GM23248 (cell line): ENCODE measurements at regions not wholly inside any gene's neighbourhood (a gene's known extent, or its start where the extent isn't known, plus 50 kb on each side); places are given as distances from the start of the nearest gene placed in this dataset.
A peak's percentile ranks its signal among the peaks of the same experiment; 100 is the strongest.

ENCODE experiments used
- DNase-seq: peaks from one replicate; pipeline ENCODE4 v3.0.0-alpha.2; 2015
- H2AFZ ChIP-seq: fragments of 200-600 bp; sonication (generic); 2 replicates; pipeline ENCODE4 v1.6.1; 2016; ENCODE audit warnings: antibody characterized with exemption
- H3F3A ChIP-seq: fragments of 200-600 bp; sonication (generic); 2 replicates; pipeline ENCODE4 v1.6.1; 2016; ENCODE audit warnings: mild to moderate bottlenecking, antibody characterized with exemption, mixed run types; ENCODE audit not compliant: insufficient read depth
- H3K27ac ChIP-seq: fragments of 200-600 bp; sonication (generic); 2 replicates; pipeline ENCODE4 v1.5.1; 2016; ENCODE audit warnings: mild to moderate bottlenecking
- H3K27me3 ChIP-seq: fragments of 200-600 bp; sonication (generic); replicated peaks from 2 replicates; pipeline ENCODE4 v1.6.1; 2016; ENCODE audit warnings: mild to moderate bottlenecking; ENCODE audit not compliant: insufficient read depth
- H3K36me3 ChIP-seq: fragments of 200-600 bp; sonication (generic); 2 replicates; pipeline ENCODE4 v1.6.1; 2016; ENCODE audit warnings: low read depth, mild to moderate bottlenecking
- H3K4me1 ChIP-seq: fragments of 200-600 bp; sonication (generic); 2 replicates; pipeline ENCODE4 v1.6.1; 2016; ENCODE audit warnings: mild to moderate bottlenecking; ENCODE audit not compliant: insufficient read depth
- H3K4me2 ChIP-seq: fragments of 200-600 bp; sonication (generic); one replicate; pipeline ENCODE4 v1.6.1; 2016; ENCODE audit warnings: mild to moderate bottlenecking; ENCODE audit not compliant: unreplicated experiment
- H3K4me3 ChIP-seq: fragments of 200-600 bp; sonication (generic); 2 replicates; pipeline ENCODE4 v1.5.1; 2016; ENCODE audit warnings: mild to moderate bottlenecking
- H3K79me2 ChIP-seq: fragments of 200-600 bp; sonication (generic); 2 replicates; pipeline ENCODE4 v1.6.1; 2016; ENCODE audit warnings: mild to moderate bottlenecking; ENCODE audit not compliant: insufficient read depth
- H3K9ac ChIP-seq: fragments of 200-600 bp; sonication (generic); 2 replicates; pipeline ENCODE4 v1.6.1; 2016; ENCODE audit warnings: mild to moderate bottlenecking
- H3K9me2 ChIP-seq: fragments of 200-600 bp; sonication (generic); 2 replicates; pipeline ENCODE4 v1.6.1; 2016; ENCODE audit warnings: mixed run types, mild to moderate bottlenecking, moderate library complexity; ENCODE audit not compliant: insufficient read depth
- H3K9me3 ChIP-seq: fragments of 200-600 bp; sonication (generic); one replicate; pipeline ENCODE4 v1.6.1; 2017; ENCODE audit warnings: low read depth
- H4K20me1 ChIP-seq: fragments of 200-600 bp; sonication (generic); 2 replicates; pipeline ENCODE4 v1.6.0; 2016; ENCODE audit not compliant: insufficient read depth
- EZH2 ChIP-seq: fragments of 200-600 bp; sonication (generic); IDR thresholded peaks from 2 replicates; pipeline ENCODE4 v1.6.1; 2018; ENCODE audit warnings: antibody characterized with exemption, mild to moderate bottlenecking; ENCODE audit not compliant: insufficient read depth, poor library complexity, severe bottlenecking
- EZH2phosphoT487 ChIP-seq: fragments of 200-600 bp; sonication (generic); IDR thresholded peaks from 2 replicates; pipeline ENCODE4 v1.6.1; 2018; ENCODE audit warnings: antibody characterized with exemption, moderate library complexity, mild to moderate bottlenecking, low read depth; ENCODE audit not compliant: insufficient read depth
- WGBS, 2 experiments: methylation state at CpG; one replicate each; pipeline ENCODE4 v1.1.6; 2015 to 2017; ENCODE audit warnings: low lambda C conversion rate in 2 of 2, low coverage in 1 of 2; ENCODE audit errors: missing lambda C conversion rate in 2 of 2; 5-methylcytosine and 5-hydroxymethylcytosine counted together
- in situ Hi-C: fragments of 300-500 bp; cut with MboI; formaldehyde crosslinking; loops from 2 replicates; pipeline ENCODE4 v1.15.0; 2020

DNA sequence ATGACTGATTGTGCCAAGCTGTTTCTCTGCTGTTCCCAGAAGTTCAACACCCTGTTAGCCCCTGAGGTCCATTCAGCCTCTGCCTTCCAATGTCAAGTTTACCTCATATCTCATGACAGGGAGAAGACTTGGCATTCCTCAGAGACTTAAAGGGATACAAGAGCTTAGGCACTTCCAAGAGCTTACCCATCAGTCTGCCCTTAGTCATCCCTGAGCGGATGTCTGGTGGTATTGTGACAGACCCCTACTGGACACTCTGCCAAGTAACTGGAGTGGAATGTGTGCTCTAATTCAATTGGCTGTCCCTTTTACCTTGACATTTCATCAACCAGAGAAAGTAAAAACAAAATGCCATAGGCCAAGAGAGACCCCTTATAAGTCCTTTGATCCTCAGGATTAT lies 151.5 kb downstream of the AASDHPPT start:
- no peak overlapping the region for H3K27ac ChIP-seq
- in situ Hi-C loops: no loop called here
- H3K4me3 ChIP-seq: no peak overlapping the region
- peak; percentile 8 for DNase-seq
- no peaks in the 10 kb centered on the region for H3K79me2 ChIP-seq
- TF ChIP-seq EZH2 (no peak), EZH2phosphoT487 (no peak)
- no peaks in the 10 kb centered on the region for H3F3A ChIP-seq
- H3K36me3 ChIP-seq: no peaks in the 10 kb centered on the region
- WGBS, 2 experiments: 67 to 82% methylated on average over 1 of the region's 1 CpG
- H2AFZ ChIP-seq: no peak overlapping the region
- H3K9ac ChIP-seq: no peak overlapping the region
- no peaks in the 10 kb centered on the region for H3K9me2 ChIP-seq
- no peaks in the 10 kb centered on the region for H3K27me3 ChIP-seq
- H4K20me1 ChIP-seq: no peaks in the 10 kb centered on the region
- no peaks in the 10 kb centered on the region for H3K4me1 ChIP-seq
- H3K4me2 ChIP-seq: no peak overlapping the region
- no peaks in the 10 kb centered on the region for H3K9me3 ChIP-seq

DNA sequence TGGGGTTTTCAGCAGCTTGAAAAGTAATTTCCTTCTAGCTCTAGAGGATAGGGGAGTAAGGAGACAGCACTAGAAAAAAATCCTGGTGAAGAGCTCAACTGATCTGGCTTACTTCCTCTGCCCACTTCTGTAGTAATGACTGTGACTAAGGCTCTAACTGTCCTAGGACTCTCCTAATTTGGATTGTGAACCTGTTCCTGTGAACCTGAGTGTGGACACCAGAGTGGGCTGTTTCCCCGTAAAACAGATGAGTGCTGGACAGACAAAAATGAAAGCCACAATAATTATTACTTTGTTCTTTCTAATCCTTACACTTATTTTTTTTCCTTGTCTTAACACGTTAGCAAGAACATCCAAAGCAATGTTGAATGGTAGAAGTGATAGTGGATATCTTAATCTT lies 154.1 kb downstream of the AASDHPPT start:
- no peaks in the 10 kb centered on the region for H3K36me3 ChIP-seq
- H3K27ac ChIP-seq: no peak overlapping the region
- WGBS, 2 experiments: 11 to 16% methylated on average over 2 of the region's 2 CpGs
- no peak overlapping the region for H3K4me2 ChIP-seq
- H3K79me2 ChIP-seq: no peaks in the 10 kb centered on the region
- H3K27me3 ChIP-seq: no peaks in the 10 kb centered on the region
- no peak overlapping the region for H3K4me3 ChIP-seq
- in situ Hi-C loops: no loop called here
- DNase-seq: peak; percentile 59
- no peaks in the 10 kb centered on the region for H3F3A ChIP-seq
- no peaks in the 10 kb centered on the region for H3K4me1 ChIP-seq
- TF ChIP-seq EZH2phosphoT487: no peak
- TF ChIP-seq EZH2: no peak
- H3K9me2 ChIP-seq: no peaks in the 10 kb centered on the region
- H3K9ac ChIP-seq: no peak overlapping the region
- no peaks in the 10 kb centered on the region for H4K20me1 ChIP-seq
- no peaks in the 10 kb centered on the region for H3K9me3 ChIP-seq
- H2AFZ ChIP-seq: no peak overlapping the region

DNA sequence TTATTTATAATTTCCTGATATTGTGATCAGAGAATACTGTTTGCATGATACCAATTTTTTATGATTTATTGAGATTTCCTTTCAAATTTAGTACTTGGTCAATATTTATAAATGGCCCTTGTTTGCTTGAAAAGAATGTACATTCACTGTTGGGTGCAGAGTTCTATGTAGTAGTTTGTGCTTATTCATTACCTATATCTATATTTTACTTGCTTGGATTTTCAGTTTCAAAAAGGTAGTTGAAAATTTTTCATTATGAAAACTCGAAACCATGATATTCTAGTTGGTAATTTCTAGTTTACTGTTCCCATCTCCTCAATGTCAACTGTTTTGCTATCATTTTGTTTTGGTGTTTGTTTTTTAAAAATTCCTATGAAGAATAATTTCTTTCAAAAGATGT lies 155.7 kb downstream of the AASDHPPT start:
- no peak for DNase-seq
- Histone ChIP-seq H3K27me3 (no peaks in the 10 kb centered on the region), H4K20me1 (no peaks in the 10 kb centered on the region), H3K27ac (no peak overlapping the region), H3K9ac (no peak overlapping the region), H2AFZ (no peak overlapping the region), H3K4me2 (no peak overlapping the region), H3K36me3 (no peaks in the 10 kb centered on the region), H3F3A (no peaks in the 10 kb centered on the region), H3K9me3 (no peaks in the 10 kb centered on the region), H3K4me3 (no peak overlapping the region), H3K9me2 (no peaks in the 10 kb centered on the region), H3K79me2 (no peaks in the 10 kb centered on the region), H3K4me1 (no peaks in the 10 kb centered on the region)
- in situ Hi-C loops: no loop called here
- TF ChIP-seq EZH2phosphoT487 (no peak), EZH2 (no peak)
- WGBS, 2 experiments: 47 to 58% methylated on average over 1 of the region's 1 CpG

DNA sequence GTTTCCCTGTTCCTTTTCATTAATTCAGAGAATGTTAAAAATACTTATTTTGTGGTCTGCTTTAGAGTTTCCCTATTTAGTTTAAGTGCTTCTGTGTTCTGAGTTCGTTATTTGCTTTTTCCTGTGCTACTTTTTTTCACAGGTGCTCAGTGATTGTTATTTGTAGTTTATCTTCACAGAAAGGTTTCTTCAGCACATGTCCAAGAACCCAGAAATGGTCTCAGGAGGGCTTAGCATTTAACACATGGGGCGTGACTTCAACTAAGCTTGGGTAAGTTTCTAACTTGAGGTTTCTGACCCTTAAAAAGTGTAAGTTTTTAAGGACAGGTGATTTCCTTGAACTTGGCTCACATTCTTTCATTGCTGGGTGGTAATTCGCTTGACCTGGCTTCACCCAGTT lies 157.3 kb downstream of the AASDHPPT start:
- Histone ChIP-seq H3K27me3 (no peaks in the 10 kb centered on the region), H2AFZ (no peak overlapping the region), H3K79me2 (no peaks in the 10 kb centered on the region), H3K9ac (no peak overlapping the region), H3K9me2 (no peaks in the 10 kb centered on the region), H3K4me2 (no peak overlapping the region), H3F3A (no peaks in the 10 kb centered on the region), H3K4me3 (no peak overlapping the region), H3K27ac (no peak overlapping the region), H3K4me1 (no peaks in the 10 kb centered on the region), H4K20me1 (no peaks in the 10 kb centered on the region), H3K9me3 (no peaks in the 10 kb centered on the region), H3K36me3 (no peaks in the 10 kb centered on the region)
- no peak for DNase-seq
- in situ Hi-C loops: no loop called here
- WGBS, 2 experiments: 38 to 45% methylated on average over 3 of the region's 3 CpGs
- TF ChIP-seq EZH2 (no peak), EZH2phosphoT487 (no peak)

DNA sequence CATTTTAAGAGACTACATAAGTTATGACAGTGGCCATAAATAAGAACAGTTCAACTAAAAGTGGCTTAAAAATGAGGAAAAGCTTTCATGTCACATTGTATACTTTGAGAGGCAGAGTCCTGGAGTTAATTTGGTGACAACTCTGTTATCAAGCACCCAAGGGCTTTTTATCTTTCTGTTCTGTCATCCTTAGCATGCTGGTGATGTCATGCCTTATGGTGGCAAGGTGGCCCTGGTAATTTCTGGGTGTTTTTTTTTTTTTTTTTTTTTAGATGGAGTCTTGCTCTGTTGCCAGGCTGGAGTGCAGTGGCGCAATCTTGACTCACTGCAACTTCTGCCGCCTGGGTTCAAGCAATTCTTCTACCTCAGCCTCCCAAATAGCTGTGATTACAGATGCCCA lies 158.8 kb downstream of the AASDHPPT start:
- no peaks in the 10 kb centered on the region for H3K36me3 ChIP-seq
- no peaks in the 10 kb centered on the region for H3F3A ChIP-seq
- WGBS, 2 experiments: 64 to 69% methylated on average over 2 of the region's 2 CpGs
- TF ChIP-seq EZH2phosphoT487 (no peak), EZH2 (no peak)
- no peaks in the 10 kb centered on the region for H4K20me1 ChIP-seq
- H3K9ac ChIP-seq: no peak overlapping the region
- in situ Hi-C loops: no loop called here
- no peaks in the 10 kb centered on the region for H3K9me3 ChIP-seq
- H3K27ac ChIP-seq: no peak overlapping the region
- H2AFZ ChIP-seq: no peak overlapping the region
- no peaks in the 10 kb centered on the region for H3K4me1 ChIP-seq
- no peaks in the 10 kb centered on the region for H3K9me2 ChIP-seq
- no peaks in the 10 kb centered on the region for H3K79me2 ChIP-seq
- no peak overlapping the region for H3K4me3 ChIP-seq
- H3K4me2 ChIP-seq: no peak overlapping the region
- H3K27me3 ChIP-seq: no peaks in the 10 kb centered on the region
- DNase-seq: no peak
